ENCODE measurements at regions not wholly inside any gene's neighbourhood (a gene's known extent, or its start where the extent isn't known, plus 50 kb on each side); places are given as distances from the start of the nearest gene placed in this dataset.

DNA sequence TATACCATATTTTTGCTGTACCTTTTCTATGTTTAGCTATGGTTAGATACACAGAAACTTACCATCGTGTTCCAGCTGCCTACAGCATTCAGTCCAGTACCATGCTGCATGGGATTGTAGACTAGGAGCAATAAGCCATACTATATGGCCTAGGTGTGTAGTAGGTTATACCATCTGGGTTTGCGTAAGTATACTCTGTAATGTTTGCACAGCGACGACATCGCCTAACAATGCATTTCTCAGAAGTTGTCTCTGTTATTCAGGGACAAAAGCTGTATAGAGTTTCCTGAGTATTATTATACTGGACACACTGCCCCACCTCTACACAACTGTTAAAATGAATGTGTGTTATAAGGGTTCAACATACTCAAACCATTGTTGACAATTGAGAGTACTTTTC is 93.8 kb upstream of the MKI67 start:
- no peak overlapping the region for H3K27ac ChIP-seq (ENCODE audit: low read depth, low read length)
- peaks cover 3 to 14% (median 6%) of the 10 kb centered on the region in 3 donors for H3K27me3 ChIP-seq (ENCODE audit: control insufficient read depth in 3 of 3, insufficient read depth in 3 of 3, low read length in 3 of 3)
- H3K9ac ChIP-seq (ENCODE audit: low read depth in 1 of 3, low read length in 3 of 3) = no peak overlapping the region
- H3K4me1 ChIP-seq (ENCODE audit: control insufficient read depth in 3 of 3, insufficient read depth in 3 of 3, low read length in 3 of 3) = no peaks in the 10 kb centered on the region
- no peaks in the 10 kb centered on the region for H3K9me3 ChIP-seq (ENCODE audit: control insufficient read depth in 3 of 3, low read length in 3 of 3)
- no peak overlapping the region for H3K4me3 ChIP-seq (ENCODE audit: low read length in 3 of 3)
- H3K36me3 ChIP-seq (ENCODE audit: control insufficient read depth in 3 of 3, insufficient read depth in 3 of 3, low read length in 3 of 3) = no peaks in the 10 kb centered on the region

DNA sequence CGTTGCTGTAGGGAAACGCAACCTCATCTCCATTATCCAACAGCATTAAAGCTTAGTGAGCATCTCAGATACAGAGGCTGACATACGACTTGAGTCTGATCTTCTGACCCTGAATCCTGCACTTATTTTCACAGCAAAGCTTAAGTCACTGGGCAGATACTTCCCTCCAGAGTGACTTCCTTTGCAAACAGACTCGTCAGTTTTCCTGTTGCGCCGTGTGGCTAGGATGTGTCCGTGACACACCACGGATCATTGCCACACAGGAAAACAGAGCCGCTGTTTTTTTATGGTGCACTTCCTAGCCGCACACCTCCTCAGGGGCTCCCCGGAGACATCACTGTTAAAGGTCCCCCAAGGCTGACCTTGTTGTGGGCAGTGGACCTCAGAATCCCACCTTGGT is 94.9 kb upstream of the MKI67 start:
- Histone ChIP-seq H3K4me1 (ENCODE audit: control insufficient read depth in 3 of 3, insufficient read depth in 3 of 3, low read length in 3 of 3) (no peaks in the 10 kb centered on the region), H3K27me3 (ENCODE audit: control insufficient read depth in 3 of 3, insufficient read depth in 3 of 3, low read length in 3 of 3) (peaks cover 3 to 14% (median 6%) of the 10 kb centered on the region in 3 donors), H3K27ac (ENCODE audit: low read depth, low read length) (no peak overlapping the region), H3K9me3 (ENCODE audit: control insufficient read depth in 3 of 3, low read length in 3 of 3) (no peaks in the 10 kb centered on the region), H3K4me3 (ENCODE audit: low read length in 3 of 3) (no peak overlapping the region), H3K36me3 (ENCODE audit: control insufficient read depth in 3 of 3, insufficient read depth in 3 of 3, low read length in 3 of 3) (no peaks in the 10 kb centered on the region), H3K9ac (ENCODE audit: low read depth in 1 of 3, low read length in 3 of 3) (no peak overlapping the region)

DNA sequence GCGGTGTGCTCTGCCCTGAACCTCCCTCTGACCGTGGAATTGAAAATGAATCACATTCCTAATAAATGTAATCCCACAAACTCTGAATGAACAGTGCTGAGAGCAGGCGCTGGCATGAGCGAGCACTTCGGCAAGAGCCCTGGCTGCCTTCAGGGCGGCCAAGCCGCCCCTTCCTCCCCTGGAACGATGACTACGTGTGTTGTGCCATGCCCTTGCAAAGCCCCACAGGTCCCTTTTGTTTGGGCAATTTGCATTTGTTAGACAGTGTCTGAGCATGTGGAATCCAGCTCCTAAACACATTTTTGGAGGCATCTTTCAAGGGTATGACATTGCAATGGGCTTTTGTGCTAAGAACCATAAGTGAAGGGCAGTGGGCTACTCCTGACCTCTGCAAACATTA is 95.6 kb upstream of the MKI67 start:
- no peaks in the 10 kb centered on the region for H3K9me3 ChIP-seq (ENCODE audit: control insufficient read depth in 3 of 3, low read length in 3 of 3)

DNA sequence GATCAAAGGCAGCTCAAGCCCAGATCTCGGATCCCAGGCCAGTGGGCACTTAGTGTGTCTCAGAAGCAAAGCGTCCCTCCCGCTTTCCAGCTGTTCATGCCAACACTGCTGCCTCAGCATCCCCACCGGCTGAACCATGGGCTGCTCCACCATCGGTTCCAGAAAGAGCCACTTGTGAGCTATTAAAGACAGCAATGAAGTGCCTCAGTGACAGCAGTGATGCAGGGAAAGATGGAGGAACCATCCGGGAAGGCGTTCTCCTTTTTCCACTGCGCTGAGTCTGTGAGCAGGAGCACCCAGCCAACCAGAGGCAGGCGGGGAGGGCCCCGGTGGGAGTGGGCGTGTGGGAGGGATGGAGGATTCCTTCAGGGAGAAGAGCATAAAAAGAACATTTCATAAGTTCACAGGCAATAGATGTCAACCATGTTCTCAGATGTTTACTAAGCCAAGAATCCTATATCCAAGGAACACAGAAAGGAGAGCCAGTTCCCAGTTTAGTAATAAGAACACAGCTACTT is 96.2 kb upstream of the MKI67 start:
- no peaks in the 10 kb centered on the region for H3K9me3 ChIP-seq (ENCODE audit: control insufficient read depth in 3 of 3, low read length in 3 of 3)
- H3K9ac ChIP-seq (ENCODE audit: low read depth in 1 of 3, low read length in 3 of 3) = no peak overlapping the region
- peaks cover 3 to 14% (median 6%) of the 10 kb centered on the region in 3 donors for H3K27me3 ChIP-seq (ENCODE audit: control insufficient read depth in 3 of 3, insufficient read depth in 3 of 3, low read length in 3 of 3)
- no peak overlapping the region for H3K4me3 ChIP-seq (ENCODE audit: low read length in 3 of 3)
- no peak overlapping the region for H3K27ac ChIP-seq (ENCODE audit: low read depth, low read length)
- no peaks in the 10 kb centered on the region for H3K36me3 ChIP-seq (ENCODE audit: control insufficient read depth in 3 of 3, insufficient read depth in 3 of 3, low read length in 3 of 3)
- no peaks in the 10 kb centered on the region for H3K4me1 ChIP-seq (ENCODE audit: control insufficient read depth in 3 of 3, insufficient read depth in 3 of 3, low read length in 3 of 3)

More for the DNA sequence above, 95.6 kb upstream of the MKI67 start:
- H3K27me3 ChIP-seq (ENCODE audit: control insufficient read depth in 3 of 3, insufficient read depth in 3 of 3, low read length in 3 of 3) = peaks cover 3 to 14% (median 6%) of the 10 kb centered on the region in 3 donors
- no peak overlapping the region for H3K4me3 ChIP-seq (ENCODE audit: low read length in 3 of 3)
- no peak overlapping the region for H3K27ac ChIP-seq (ENCODE audit: low read depth, low read length)
- H3K36me3 ChIP-seq (ENCODE audit: control insufficient read depth in 3 of 3, insufficient read depth in 3 of 3, low read length in 3 of 3) = no peaks in the 10 kb centered on the region
- no peaks in the 10 kb centered on the region for H3K4me1 ChIP-seq (ENCODE audit: control insufficient read depth in 3 of 3, insufficient read depth in 3 of 3, low read length in 3 of 3)
- no peak overlapping the region for H3K9ac ChIP-seq (ENCODE audit: low read depth in 1 of 3, low read length in 3 of 3)

DNA sequence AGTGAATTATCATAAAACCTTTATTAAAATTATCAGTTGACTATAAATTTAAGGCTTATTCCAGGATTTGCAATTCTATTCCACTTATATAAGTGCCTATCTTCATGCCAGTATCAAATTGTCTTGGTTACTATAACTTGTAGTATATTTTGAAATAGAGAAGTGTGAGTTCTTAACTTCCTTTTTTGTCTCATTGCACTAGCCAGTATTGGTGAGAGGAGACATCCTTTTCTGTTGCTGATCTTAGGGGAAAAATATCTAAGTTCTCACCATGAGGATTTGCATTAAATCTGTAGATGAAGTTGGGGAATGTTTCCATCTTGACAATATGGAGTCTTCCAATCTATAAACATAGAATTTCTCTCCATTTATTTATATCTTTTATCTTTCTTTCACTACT is 104.2 kb upstream of the MKI67 start:
- Histone ChIP-seq H3K36me3 (ENCODE audit: control insufficient read depth in 3 of 3, insufficient read depth in 3 of 3, low read length in 3 of 3) (no peaks in the 10 kb centered on the region), H3K4me3 (ENCODE audit: low read length in 3 of 3) (no peak overlapping the region), H3K4me1 (ENCODE audit: control insufficient read depth in 3 of 3, insufficient read depth in 3 of 3, low read length in 3 of 3) (no peaks in the 10 kb centered on the region), H3K27me3 (ENCODE audit: control insufficient read depth in 3 of 3, insufficient read depth in 3 of 3, low read length in 3 of 3) (peaks cover 4 to 11% (median 6%) of the 10 kb centered on the region in 3 donors), H3K9me3 (ENCODE audit: control insufficient read depth in 3 of 3, low read length in 3 of 3) (peaks cover 0 to 8% (median 6%) of the 10 kb centered on the region in 3 donors), H3K9ac (ENCODE audit: low read depth in 1 of 3, low read length in 3 of 3) (no peak overlapping the region), H3K27ac (ENCODE audit: low read depth, low read length) (no peak overlapping the region)

DNA sequence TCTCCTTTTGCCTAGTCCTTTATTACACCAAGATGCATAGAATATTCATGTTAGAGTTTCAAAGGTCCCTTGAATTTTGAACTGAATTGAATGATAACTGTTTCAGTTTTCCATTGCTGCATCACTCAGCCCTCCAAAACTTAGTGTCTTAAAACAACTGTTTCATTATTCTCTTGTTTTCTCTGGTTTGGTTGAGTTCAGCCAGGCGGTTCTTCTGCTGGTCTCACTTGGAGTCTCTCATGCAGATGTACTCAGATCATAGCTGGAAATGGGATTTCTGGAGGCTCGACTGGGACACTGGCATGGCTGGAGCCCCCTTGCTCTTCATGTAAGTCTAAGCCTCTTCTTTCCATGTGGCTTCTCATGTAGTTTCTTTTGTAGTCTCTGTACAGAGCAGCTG is 107.2 kb upstream of the MKI67 start:
- no peaks in the 10 kb centered on the region for H3K36me3 ChIP-seq (ENCODE audit: control insufficient read depth in 3 of 3, insufficient read depth in 3 of 3, low read length in 3 of 3)
- H3K9ac ChIP-seq (ENCODE audit: low read depth in 1 of 3, low read length in 3 of 3) = no peak overlapping the region
- no peaks in the 10 kb centered on the region for H3K4me1 ChIP-seq (ENCODE audit: control insufficient read depth in 3 of 3, insufficient read depth in 3 of 3, low read length in 3 of 3)
- peaks cover 0 to 8% (median 6%) of the 10 kb centered on the region in 3 donors for H3K9me3 ChIP-seq (ENCODE audit: control insufficient read depth in 3 of 3, low read length in 3 of 3)
- peaks cover 4 to 22% (median 6%) of the 10 kb centered on the region in 3 donors for H3K27me3 ChIP-seq (ENCODE audit: control insufficient read depth in 3 of 3, insufficient read depth in 3 of 3, low read length in 3 of 3)
- H3K27ac ChIP-seq (ENCODE audit: low read depth, low read length) = no peak overlapping the region
- no peak overlapping the region for H3K4me3 ChIP-seq (ENCODE audit: low read length in 3 of 3)

DNA sequence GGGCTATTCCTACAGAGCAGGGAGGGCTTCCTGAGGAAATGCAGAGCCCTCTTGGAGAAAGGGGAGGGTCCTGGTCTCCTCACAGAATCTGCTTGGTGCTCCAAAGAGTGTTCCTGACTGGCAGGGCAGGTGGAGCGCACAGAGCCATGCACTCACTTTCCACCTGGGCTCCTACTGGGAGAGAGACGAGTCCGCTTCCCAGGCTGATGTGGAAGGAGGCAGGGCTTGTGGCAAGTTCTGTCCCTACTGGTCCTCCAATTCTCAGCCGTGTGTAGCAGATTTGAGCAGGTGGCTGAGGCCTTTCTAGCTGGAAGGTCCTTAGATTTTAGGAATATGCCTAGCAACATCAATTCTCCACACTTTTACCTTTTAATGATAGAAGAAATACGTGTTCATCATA is 111.5 kb upstream of the MKI67 start:
- H3K4me1 ChIP-seq (ENCODE audit: control insufficient read depth in 3 of 3, insufficient read depth in 3 of 3, low read length in 3 of 3) = no peaks in the 10 kb centered on the region
- H3K36me3 ChIP-seq (ENCODE audit: control insufficient read depth in 3 of 3, insufficient read depth in 3 of 3, low read length in 3 of 3) = no peaks in the 10 kb centered on the region
- no peak overlapping the region for H3K9ac ChIP-seq (ENCODE audit: low read depth in 1 of 3, low read length in 3 of 3)
- H3K27ac ChIP-seq (ENCODE audit: low read depth, low read length) = no peak overlapping the region
- peaks cover 4 to 16% (median 4%) of the 10 kb centered on the region in 3 donors for H3K27me3 ChIP-seq (ENCODE audit: control insufficient read depth in 3 of 3, insufficient read depth in 3 of 3, low read length in 3 of 3)
- no peak overlapping the region for H3K4me3 ChIP-seq (ENCODE audit: low read length in 3 of 3)
- H3K9me3 ChIP-seq (ENCODE audit: control insufficient read depth in 3 of 3, low read length in 3 of 3) = peaks cover 0 to 8% (median 6%) of the 10 kb centered on the region in 3 donors

DNA sequence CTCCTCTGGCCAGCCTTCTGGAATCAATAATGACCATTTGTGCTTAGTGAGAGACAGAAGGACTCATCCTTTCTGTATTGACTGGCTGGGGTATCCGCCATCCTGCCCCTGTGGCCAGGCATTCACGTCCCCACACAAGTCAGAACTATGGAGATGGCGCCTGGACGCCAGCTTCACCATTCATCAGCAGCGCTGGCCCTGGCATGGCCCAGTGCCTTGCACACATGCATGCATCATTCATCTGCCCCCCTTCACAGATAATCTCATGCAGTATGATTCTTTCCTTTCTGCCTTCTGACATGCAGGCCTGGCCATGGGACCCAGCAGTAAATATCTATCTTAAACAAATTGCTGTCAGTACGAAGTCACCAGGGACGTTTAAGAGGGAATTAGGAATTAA is 114.8 kb upstream of the MKI67 start:
- no peak overlapping the region for H3K9ac ChIP-seq (ENCODE audit: low read depth in 1 of 3, low read length in 3 of 3)
- no peaks in the 10 kb centered on the region for H3K9me3 ChIP-seq (ENCODE audit: control insufficient read depth in 3 of 3, low read length in 3 of 3)
- H3K27ac ChIP-seq (ENCODE audit: low read depth, low read length) = no peak overlapping the region
- no peak overlapping the region for H3K4me3 ChIP-seq (ENCODE audit: low read length in 3 of 3)
- H3K27me3 ChIP-seq (ENCODE audit: control insufficient read depth in 3 of 3, insufficient read depth in 3 of 3, low read length in 3 of 3) = peaks cover 0 to 16% (median 0%) of the 10 kb centered on the region in 3 donors
- H3K4me1 ChIP-seq (ENCODE audit: control insufficient read depth in 3 of 3, insufficient read depth in 3 of 3, low read length in 3 of 3) = no peaks in the 10 kb centered on the region
- H3K36me3 ChIP-seq (ENCODE audit: control insufficient read depth in 3 of 3, insufficient read depth in 3 of 3, low read length in 3 of 3) = no peaks in the 10 kb centered on the region

DNA sequence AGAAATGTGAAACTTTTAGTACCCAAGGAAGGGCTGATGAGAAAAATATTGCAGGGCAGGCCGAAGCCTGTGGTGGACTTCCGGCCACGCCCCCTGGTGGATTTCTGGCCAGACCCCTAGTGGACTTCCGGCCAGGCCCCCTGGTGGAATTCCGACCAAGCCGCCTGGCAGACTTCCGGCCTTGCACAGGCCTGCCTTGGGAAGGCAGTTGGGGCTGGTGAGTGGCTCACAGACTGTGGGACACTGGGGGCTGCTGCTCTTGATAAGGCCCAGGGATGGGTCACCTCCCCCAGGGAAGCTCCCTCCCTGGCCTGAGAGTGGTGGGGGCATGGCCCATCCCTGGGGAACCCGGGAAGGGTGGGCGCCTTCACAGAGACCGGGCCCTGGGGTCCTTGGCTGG is 116.4 kb upstream of the MKI67 start:
- H3K9me3 ChIP-seq (ENCODE audit: control insufficient read depth in 3 of 3, low read length in 3 of 3) = no peaks in the 10 kb centered on the region
- no peak overlapping the region for H3K4me3 ChIP-seq (ENCODE audit: low read length in 3 of 3)
- no peak overlapping the region for H3K9ac ChIP-seq (ENCODE audit: low read depth in 1 of 3, low read length in 3 of 3)
- H3K4me1 ChIP-seq (ENCODE audit: control insufficient read depth in 3 of 3, insufficient read depth in 3 of 3, low read length in 3 of 3) = no peaks in the 10 kb centered on the region
- no peaks in the 10 kb centered on the region for H3K36me3 ChIP-seq (ENCODE audit: control insufficient read depth in 3 of 3, insufficient read depth in 3 of 3, low read length in 3 of 3)
- H3K27ac ChIP-seq (ENCODE audit: low read depth, low read length) = no peak overlapping the region
- H3K27me3 ChIP-seq (ENCODE audit: control insufficient read depth in 3 of 3, insufficient read depth in 3 of 3, low read length in 3 of 3) = peaks cover 0 to 6% (median 0%) of the 10 kb centered on the region in 3 donors

DNA sequence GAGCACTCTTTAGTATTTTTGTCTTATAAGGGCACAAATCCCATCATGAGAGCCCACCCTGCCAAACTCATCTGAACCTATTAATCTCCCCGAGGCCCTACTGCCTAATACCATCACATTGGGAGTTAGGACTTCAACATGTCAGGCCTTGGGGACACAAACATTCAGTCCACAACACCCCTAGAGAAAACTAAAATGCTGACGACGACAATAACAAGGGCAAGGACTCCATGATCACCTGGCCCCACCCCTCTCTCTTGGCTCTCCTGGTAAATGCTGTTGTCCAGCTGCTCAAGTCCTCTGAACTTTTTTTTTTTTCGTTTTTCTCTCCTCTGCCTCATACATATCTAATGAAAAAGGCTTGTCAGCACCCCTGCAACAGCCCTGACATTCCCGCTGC is 118.8 kb upstream of the MKI67 start:
- Histone ChIP-seq H3K9me3 (ENCODE audit: control insufficient read depth in 3 of 3, low read length in 3 of 3) (no peaks in the 10 kb centered on the region), H3K36me3 (ENCODE audit: control insufficient read depth in 3 of 3, insufficient read depth in 3 of 3, low read length in 3 of 3) (no peaks in the 10 kb centered on the region), H3K27ac (ENCODE audit: low read depth, low read length) (no peak overlapping the region), H3K4me3 (ENCODE audit: low read length in 3 of 3) (no peak overlapping the region), H3K9ac (ENCODE audit: low read depth in 1 of 3, low read length in 3 of 3) (no peak overlapping the region), H3K4me1 (ENCODE audit: control insufficient read depth in 3 of 3, insufficient read depth in 3 of 3, low read length in 3 of 3) (no peaks in the 10 kb centered on the region), H3K27me3 (ENCODE audit: control insufficient read depth in 3 of 3, insufficient read depth in 3 of 3, low read length in 3 of 3) (peaks cover 0 to 2% (median 0%) of the 10 kb centered on the region in 3 donors)

Data from skeletal muscle tissue (tissue), 3 donors.